GM21786 (cell line): ENCODE measurements at regions not wholly inside any gene's neighbourhood (a gene's known extent, or its start where the extent isn't known, plus 50 kb on each side); places are given as distances from the start of the nearest gene placed in this dataset.
"Not testable (repeated sequence)": the region's sequence is repeated elsewhere in the genome, so short reads cannot be mapped to it uniquely, and the experiment has no call there.

Experiments
- ATAC-seq: cut with Tn5 transposase; IDR thresholded peaks from one replicate; pipeline ENCODE4 v1.9.1; 2021; ENCODE audit not compliant: unreplicated experiment

DNA sequence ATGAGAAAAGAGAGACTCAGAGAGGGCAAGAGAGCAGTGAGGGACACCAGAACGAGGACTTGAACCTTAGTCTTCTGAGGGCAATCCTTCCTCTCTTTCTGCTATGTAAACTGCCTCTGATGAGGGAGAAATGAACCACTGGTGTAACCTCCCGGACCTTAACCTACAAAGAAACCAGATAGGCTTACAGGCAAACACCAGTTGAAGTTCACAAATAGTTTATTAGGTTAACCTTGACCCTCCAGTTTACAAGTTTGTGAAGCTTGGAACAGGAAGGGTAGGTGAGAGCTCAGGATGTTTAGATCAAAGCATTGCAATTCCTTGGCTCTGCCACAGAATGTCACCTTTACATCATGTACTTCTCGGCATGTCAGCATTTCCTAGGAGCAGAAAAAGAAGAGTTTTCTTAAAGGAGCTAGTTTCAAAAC is 486.4 kb upstream of the SPRED2 start:
- no peak for ATAC-seq

DNA sequence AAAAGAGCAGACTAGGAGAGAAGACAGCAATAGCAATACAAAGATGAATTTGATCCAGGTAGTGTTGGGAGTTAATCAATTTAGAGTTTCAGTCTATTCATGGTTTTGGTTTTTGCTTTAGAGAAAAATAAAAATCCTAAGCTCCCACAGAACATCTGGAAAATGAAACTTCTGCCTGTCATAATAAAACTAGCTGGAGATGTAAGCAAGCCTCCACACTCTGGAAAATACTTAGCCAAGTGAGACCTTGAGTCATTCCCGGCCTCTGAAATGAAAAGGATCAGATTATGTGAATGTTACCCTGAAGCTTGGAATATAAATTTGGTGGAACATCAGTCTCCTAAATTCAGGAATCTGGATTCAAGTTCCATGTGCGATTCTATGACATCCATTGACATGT is 485.6 kb upstream of the SPRED2 start:
- no peak for ATAC-seq

GRCh38 chr2:65916785-65917295 is 484.4 kb upstream of the SPRED2 start:
- no peak for ATAC-seq

GRCh38 chr2:65916177-65916576 is 483.8 kb upstream of the SPRED2 start:
- no peak for ATAC-seq

- no peak for ATAC-seq
Measured at GRCh38 chr2:65915273-65915672, 482.9 kb upstream of the SPRED2 start.

GRCh38 chr2:65914244-65914786 is 481.9 kb upstream of the SPRED2 start:
- ATAC-seq = no peak

DNA sequence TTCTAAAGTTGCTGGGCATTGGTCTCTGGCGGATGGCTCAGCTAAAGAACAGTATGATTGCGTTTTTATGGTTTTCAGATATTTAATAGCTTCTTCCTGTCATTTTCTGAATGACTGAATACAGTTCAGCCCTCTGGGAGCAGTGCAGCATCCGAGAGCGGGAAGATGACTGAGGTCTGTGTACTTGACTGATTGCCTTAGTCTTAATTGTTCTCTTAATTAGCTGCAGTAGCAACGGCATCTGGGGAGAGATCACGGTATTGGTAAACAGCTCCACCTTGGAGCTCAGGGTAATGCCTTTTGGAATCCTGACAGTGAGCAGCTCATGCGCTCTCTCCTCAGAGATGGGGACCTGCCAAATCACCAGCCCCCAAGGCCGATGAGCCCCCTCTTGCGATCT is 481.4 kb upstream of the SPRED2 start:
- no peak for ATAC-seq

DNA sequence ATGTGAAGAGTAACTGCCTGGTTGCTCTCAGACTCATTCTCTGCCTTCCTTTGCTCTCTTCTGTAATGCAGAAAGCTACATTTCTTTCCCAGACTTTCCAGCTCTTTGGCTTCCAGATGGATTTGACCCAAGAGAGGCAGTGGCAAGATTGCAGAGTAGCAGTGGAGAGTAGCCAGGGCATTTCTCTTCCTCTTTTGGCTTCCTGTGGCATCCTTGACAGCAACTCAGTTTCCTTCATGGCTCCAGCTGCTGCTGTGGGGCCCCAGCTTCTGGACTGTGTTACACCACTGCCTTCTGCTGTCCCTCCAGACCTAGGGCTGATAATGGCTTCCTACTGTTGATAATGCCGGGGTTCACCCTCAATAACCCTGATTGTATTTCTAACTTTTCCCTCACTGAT is 469.4 kb upstream of the SPRED2 start:
- ATAC-seq = no peak

DNA sequence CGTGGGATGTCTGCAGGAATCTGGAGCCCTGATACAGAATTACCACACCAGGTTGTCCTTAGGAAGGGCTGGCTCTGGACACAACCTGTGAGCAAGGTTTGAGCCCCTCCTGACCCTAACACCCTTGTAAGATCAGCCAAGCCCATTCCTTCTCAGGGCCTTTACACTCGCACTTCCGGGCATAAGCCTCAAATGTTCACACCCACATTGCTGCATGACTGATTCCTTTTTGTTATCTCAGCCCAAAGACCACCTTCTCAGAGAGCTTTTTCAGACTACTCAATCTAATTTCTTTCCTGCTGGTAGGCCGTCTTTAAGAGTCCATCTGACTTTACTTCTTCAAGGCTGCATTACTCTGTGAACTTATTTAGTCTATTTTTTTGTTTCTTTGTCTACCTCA is 464.0 kb upstream of the SPRED2 start:
- ATAC-seq = no peak

GRCh38 chr2:65890131-65890530 is 457.7 kb upstream of the SPRED2 start:
- not testable (repeated sequence) for ATAC-seq

GRCh38 chr2:65885266-65885665 is 452.9 kb upstream of the SPRED2 start:
- ATAC-seq = no peak

GRCh38 chr2:65881592-65881991 is 449.2 kb upstream of the SPRED2 start:
- no peak for ATAC-seq

- no peak for ATAC-seq
Measured at GRCh38 chr2:65880436-65880835, 448.0 kb upstream of the SPRED2 start.

- ATAC-seq = no peak
Measured at GRCh38 chr2:65878011-65878340, 445.6 kb upstream of the SPRED2 start.

DNA sequence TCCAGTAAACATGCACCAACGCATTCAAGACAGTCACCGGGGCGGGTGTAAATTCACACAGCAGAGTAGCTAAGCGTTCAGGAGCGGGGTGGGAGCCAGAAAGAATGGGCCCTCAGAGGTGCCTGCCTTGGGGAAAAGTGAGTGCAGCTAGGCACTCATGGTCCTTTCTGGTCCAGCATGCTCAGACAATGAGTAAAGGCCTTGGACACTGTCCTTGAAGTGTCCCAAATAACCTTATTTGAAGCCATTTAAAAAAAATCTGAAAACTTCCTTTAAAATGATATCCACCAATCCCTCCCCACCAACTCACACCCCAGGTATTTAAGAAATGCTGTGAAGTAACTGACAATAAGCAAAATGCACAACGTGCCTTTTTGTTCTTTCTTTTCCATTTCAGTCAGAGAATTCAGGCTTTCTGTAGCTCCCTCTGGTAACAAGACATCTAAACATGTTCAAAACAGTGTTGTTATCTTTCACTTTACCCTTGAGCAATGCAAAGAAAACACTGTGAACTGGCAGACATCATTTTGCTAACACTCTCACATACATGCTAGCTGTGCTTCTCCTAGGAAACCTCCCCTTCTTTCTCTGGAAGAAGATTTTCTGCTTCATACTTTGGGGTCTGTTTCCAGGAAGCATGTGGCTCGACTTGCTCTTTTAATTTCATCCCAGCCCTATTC is 445.1 kb upstream of the SPRED2 start:
- no peak for ATAC-seq

GRCh38 chr2:65876114-65876513 is 443.7 kb upstream of the SPRED2 start:
- ATAC-seq = no peak

- ATAC-seq = no peak
Measured at GRCh38 chr2:65870826-65871225, 438.4 kb upstream of the SPRED2 start.

DNA sequence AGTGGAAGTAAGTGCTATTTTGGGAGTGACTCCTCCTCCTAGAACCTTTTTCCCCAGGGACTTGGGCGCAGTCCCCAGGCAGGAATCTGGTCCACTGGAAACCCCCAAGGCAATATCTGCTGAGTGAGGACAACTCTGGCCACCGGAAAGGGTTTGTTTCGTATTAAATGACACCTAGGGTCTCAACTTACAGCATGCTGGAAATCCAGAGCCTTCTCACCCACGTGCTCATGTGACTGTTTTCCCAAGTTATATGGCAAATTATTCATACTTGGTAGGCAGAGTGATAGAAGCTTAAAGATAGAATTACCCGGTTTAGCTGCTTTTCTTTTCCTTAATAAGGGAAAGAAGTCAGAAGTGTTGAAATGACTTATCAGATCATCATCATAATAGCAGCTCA is 436.9 kb upstream of the SPRED2 start:
- ATAC-seq = no peak

DNA sequence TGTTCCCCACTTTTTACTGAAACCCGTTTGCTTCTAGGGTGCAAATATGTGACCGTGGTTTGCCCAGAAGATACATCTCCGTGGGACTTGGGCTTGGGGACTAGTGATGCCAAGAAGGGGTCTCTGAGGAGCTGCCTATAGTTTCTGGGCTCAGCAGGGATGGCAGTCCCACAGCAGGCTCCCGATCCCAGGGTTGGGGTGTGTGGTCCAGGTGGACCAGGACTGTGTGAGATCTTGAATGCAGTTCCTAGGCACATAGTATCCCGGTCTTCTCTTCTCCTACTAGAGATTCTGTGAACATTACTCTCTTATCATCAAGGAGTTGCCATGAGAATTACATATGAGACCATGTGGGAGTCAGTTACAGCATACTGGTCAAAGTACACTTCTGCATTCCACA is 435.8 kb upstream of the SPRED2 start:
- no peak for ATAC-seq

GRCh38 chr2:65867446-65867845 is 435.0 kb upstream of the SPRED2 start:
- no peak for ATAC-seq

DNA sequence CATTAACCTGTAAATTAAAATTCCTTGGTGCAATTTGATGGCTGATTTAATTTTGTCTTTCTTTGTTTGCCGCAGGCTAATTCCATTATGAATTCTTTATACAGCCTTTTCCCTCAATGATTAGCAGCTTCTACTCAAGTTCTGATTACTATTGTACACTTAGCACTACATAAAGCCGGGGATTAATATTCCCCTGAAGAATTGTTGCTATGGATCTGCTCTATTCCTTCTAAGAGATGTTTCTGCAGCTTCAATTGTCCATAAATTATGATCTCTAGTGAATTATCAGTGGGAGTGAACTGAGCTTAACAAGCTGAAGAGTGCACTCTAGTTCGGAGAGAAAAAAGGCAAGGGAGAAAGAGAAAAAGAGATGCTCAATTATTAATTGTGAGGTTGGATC is 433.7 kb upstream of the SPRED2 start:
- no peak for ATAC-seq

- ATAC-seq = no peak
Measured at GRCh38 chr2:65864619-65865018, 432.2 kb upstream of the SPRED2 start.

DNA sequence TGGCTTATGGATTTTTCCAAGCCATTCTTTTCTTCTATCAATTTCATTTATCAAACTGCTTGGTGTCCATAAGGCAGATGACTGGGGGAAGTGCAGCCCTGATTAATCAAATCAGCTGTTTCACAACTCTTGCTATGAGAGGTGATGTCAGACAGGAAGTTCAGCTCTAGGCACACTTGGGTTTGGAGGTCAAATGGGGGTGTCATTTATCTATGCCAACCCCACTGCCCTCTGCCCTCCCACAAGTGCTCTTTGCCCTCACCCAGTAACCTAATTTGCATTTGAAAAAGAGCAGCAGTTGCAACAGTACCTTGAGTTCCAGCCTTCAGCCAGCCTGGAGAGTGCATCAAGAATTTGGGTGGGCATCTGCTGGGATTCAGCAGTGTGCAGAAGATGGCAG is 431.3 kb upstream of the SPRED2 start:
- ATAC-seq = no peak
